GM18873 (cell line): ENCODE measurements at regions not wholly inside any gene's neighbourhood (a gene's known extent, or its start where the extent isn't known, plus 50 kb on each side); places are given as distances from the start of the nearest gene placed in this dataset.
"Not testable (repeated sequence)": the region's sequence is repeated elsewhere in the genome, so short reads cannot be mapped to it uniquely, and the experiment has no call there.

Experiments
- ATAC-seq: cut with Tn5 transposase; IDR thresholded peaks from one replicate; pipeline ENCODE4 v1.9.1; 2021; ENCODE audit warnings: mild to moderate bottlenecking, moderate library complexity, moderate number of reproducible peaks; ENCODE audit not compliant: unreplicated experiment, low FRiP score

- no peak for ATAC-seq
Measured at GRCh38 chr4:104015680-104016079, 295.9 kb upstream of the TACR3 start.

DNA sequence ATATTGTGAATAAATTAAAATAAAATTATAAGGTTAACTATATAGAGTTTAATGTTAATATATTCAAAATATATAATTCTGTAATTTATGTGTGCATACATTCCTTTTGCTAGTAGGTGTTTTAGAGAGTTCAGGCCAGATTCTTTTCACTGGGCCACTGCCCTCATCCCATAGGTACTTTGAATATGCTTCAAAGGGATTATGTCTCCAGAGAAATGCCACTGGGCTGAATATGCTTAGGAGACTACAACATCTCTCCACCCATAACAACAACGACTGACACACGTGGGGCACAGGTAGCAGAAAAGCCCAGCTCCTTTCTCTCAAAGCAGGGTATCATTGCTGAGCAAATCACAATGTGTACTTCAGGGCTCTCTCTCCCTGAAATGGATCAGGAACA is 290.9 kb upstream of the TACR3 start:
- no peak for ATAC-seq

- not testable (repeated sequence) for ATAC-seq
Measured at GRCh38 chr4:104002318-104002717, 282.5 kb upstream of the TACR3 start.

GRCh38 chr4:103998756-103999155 is 279.0 kb upstream of the TACR3 start:
- no peak for ATAC-seq

DNA sequence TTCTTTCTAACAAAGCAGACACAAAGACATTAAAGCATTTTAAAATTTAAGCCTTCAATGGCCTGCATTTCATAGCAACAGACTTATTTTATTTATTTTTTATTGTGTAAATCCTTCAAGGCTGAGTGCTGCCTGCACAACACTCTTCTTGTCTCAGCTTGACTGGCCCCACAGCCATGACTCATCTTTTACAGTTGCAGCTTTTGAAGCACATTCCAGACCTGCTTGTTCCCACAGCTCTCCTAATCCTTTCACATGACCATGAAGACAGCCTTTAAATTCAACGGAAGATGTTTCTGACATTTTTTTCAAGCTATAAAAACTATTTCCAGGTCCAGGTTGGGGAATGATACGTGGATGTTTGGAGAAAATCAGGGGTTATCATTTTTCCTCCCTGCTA is 276.9 kb upstream of the TACR3 start:
- no peak for ATAC-seq

DNA sequence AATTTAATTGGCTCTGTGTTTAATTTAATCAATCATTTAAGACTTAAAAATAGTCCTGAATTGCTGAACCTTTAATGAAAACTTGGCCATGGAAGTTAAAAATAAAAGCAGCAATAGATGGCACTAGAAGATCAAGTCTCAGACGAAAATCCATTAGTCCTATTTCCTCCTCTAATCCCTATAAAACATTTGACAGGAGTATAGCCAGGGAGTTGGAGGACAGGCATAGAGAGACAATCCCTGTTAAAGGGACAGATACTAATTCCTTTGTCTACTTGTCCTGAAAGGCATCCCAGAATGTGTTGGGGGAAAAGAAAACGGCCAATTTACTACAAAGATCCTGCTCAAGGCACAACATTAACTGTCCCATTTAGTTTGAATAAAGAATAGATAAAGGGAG is 276.3 kb upstream of the TACR3 start:
- ATAC-seq: no peak

- ATAC-seq: no peak
Measured at GRCh38 chr4:103994059-103994458, 274.3 kb upstream of the TACR3 start.

- no peak for ATAC-seq
Measured at GRCh38 chr4:103982454-103982853, 262.7 kb upstream of the TACR3 start.

GRCh38 chr4:103948244-103949018 is 228.6 kb upstream of the TACR3 start:
- ATAC-seq: no peak

GRCh38 chr4:103947617-103948016 is 227.8 kb upstream of the TACR3 start:
- no peak for ATAC-seq

DNA sequence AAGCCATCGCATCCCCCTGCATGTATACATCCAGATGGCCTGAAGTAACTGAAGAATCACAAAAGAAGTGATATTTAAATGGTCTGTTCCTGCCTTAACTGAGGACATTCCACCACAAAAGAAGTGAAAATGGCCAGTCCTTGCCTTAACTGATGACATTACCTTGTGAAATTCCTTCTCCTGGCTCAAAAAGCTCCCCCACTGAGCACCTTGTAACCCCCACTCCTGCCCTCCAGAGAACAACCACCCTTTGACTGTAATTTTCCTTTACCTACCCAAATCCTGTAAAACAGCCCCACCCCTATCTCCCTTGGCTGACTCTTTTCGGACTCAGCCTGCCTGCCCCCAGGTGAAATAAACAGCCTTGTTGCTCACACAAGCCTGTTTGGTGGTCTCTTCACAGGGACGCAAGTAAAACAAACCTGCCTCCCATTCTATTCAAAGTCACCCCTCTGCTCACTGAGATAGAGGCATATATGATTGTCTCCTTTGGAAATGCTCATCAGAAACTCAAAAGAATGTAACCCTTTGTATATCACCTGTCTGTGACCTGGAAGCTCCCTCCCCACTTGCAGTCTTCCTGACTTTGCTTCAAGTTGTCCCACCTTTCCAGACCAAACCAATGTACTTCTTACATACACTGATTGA is 227.0 kb upstream of the TACR3 start:
- not testable (repeated sequence) for ATAC-seq

DNA sequence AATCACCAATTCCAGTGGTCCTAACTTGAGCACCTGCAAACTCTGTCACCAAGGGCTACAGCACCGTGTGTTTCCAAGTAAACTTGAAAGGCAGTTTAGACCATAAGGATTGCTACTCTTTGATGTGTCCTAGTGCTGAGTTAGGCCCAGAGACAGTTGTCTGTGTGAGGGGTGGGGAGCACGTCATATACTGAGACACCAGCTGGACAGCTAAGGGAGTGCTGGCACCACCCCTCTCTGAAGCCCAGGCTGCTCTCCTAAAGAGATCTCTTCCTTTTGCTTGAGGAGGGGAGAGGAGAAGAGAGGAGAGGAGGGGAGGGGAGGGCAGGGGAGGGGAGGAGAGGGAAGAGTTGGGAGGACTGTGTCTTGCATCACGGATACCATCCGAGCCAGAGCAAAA is 218.7 kb upstream of the TACR3 start:
- ATAC-seq: no peak

GRCh38 chr4:103936653-103937145 is 216.9 kb upstream of the TACR3 start:
- ATAC-seq: no peak

GRCh38 chr4:103934178-103934789 is 214.5 kb upstream of the TACR3 start:
- peak; percentile 69 for ATAC-seq

DNA sequence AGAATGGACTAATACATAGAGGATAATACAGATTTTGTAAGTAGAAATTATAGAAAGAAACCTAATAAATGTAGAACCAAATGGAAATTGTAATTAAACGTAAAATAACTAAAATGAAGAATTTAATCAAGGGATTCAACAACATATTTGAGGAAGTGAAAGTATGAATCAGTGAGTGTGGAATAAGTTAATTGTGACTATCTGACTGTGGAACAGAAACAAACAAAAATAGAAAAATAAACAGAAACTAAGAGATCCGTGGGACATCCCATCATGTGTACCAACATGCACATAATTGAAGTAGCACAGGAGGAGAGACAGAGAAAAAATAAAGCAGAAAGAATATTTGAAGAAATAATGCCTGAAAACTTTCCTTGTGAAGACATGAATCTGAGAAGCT is 208.6 kb upstream of the TACR3 start:
- no peak for ATAC-seq

GRCh38 chr4:103923551-103923950 is 203.8 kb upstream of the TACR3 start:
- ATAC-seq: no peak

GRCh38 chr4:103918214-103918613 is 198.4 kb upstream of the TACR3 start:
- ATAC-seq: no peak

DNA sequence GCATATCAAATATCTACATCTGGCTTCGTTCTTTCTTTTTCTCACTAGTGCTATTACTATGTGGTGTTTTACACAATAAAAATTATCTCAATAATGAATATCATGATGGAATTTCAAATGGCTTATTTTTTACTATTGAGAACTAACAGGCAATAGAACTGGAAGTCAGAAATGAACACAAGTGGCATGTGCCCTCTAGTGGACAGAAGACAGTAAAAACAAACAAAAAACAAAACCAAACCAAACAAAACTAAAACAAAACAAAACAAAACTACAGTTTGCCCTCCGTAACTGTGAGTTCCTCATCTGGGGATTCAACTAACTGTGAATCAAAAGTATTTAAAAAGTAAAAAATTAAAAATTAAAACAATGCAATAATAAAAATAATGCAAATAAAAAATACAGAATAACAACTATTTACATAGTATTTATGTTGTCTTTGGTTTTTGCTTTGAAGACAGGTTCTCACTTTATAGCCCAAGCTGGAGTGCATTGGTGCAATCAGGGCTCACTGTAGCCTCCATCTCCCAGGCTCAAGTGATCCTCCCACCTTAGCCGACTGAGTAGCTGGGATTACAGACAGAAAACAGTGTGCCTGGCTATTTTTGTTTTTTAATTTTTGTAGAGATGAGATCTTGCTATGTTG is 195.6 kb upstream of the TACR3 start:
- peak; percentile 89 for ATAC-seq

- no peak for ATAC-seq
Measured at GRCh38 chr4:103907414-103907813, 187.6 kb upstream of the TACR3 start.

DNA sequence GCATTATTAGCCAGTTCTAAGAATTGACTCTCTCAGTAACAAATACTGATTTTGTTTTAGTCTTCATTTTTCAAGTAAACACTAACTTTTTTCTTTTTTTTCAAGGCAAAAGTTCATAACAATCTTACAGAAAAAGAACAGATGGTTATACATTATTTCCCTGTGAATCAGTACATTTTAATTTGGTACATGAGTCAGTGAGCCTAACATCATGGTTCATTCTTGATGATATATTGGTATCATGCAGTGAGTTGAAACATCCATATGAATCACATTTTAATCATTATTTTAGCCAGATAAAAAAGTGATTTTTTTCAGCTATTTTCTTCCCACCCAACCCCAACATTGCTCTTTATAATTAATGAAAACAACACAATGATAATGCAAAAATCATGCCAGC is 184.3 kb upstream of the TACR3 start:
- ATAC-seq: no peak

DNA sequence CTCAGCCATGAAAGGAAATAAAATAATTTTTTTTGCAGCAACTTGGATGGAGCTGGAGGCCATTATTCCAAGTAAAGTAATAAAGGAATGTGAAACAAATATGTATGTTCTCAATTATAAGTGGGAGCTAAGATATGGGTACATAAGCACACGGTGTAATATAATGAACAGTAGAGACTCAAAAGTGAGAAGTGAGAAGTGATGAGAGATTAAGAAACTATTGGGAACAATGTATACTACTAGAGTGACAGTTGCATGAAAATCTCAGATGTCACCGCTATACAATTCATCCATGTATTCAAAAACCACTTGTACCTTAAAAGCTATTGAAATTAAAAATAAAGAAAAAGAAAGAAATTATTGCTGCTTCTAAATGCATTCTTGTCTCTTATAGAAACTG is 182.9 kb upstream of the TACR3 start:
- no peak for ATAC-seq
